HL-60/S4 (cell line): ENCODE measurements at regions not wholly inside any gene's neighbourhood (a gene's known extent, or its start where the extent isn't known, plus 50 kb on each side); places are given as distances from the start of the nearest gene placed in this dataset.
"Not testable (repeated sequence)": the region's sequence is repeated elsewhere in the genome, so short reads cannot be mapped to it uniquely, and the experiment has no call there.

Experiments used
- in situ Hi-C: fragments of 300-500 bp; cut with MboI; formaldehyde crosslinking; loops from 2 replicates; pipeline ENCODE4 v1.14.3; 2022; ENCODE audit warnings: low sequenced_read_pairs

GRCh38 chr13:68540244-68540643 is 1310.1 kb upstream of the PCDH9 start:
- in situ Hi-C loops, result no loop called here

DNA sequence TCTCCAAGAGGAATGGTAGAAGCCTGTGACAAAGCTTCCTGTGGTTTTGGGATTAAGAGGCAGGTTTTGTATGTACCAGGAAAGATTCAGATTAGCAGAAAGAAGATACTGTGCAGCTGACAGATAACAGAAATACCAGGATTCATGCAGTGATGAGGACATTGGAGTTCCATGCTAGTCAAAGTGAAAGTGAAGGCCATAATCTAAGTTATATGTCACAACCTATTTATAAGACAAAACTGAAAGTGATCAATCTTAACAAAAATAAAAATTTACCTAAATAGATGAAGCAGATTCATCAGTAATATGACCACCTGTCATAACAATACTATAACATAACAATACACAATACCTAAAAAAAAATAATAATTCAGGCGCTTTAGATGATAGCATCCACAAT is 1305.2 kb upstream of the PCDH9 start:
- in situ Hi-C loops, result no loop called here

GRCh38 chr13:68527167-68527566 is 1297.0 kb upstream of the PCDH9 start:
- in situ Hi-C loops, result not testable (repeated sequence)

- in situ Hi-C loops, result no loop called here
These were observed 1293.8 kb upstream of the PCDH9 start for GRCh38 chr13:68523838-68524424.

DNA sequence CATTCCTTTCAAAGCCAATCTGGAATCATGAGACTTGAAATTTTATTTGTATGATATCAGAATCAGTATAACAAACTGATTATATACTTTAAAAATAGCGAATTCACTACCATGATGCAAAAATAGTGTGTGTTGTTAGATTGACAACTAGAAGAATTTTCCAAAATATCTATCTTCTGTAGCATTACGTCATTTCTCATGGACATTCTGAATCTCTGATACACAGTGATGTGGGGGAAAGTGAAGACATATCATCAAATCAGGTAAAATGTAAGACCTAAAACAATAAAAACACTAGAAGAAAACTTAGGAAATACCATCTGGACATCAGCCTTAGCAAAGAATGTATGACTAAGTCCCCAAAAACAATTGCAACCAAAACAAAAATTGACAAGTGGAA is 1292.0 kb upstream of the PCDH9 start:
- in situ Hi-C loops, result no loop called here

- in situ Hi-C loops, result no loop called here
These were observed 1279.8 kb upstream of the PCDH9 start for GRCh38 chr13:68509734-68510621.

DNA sequence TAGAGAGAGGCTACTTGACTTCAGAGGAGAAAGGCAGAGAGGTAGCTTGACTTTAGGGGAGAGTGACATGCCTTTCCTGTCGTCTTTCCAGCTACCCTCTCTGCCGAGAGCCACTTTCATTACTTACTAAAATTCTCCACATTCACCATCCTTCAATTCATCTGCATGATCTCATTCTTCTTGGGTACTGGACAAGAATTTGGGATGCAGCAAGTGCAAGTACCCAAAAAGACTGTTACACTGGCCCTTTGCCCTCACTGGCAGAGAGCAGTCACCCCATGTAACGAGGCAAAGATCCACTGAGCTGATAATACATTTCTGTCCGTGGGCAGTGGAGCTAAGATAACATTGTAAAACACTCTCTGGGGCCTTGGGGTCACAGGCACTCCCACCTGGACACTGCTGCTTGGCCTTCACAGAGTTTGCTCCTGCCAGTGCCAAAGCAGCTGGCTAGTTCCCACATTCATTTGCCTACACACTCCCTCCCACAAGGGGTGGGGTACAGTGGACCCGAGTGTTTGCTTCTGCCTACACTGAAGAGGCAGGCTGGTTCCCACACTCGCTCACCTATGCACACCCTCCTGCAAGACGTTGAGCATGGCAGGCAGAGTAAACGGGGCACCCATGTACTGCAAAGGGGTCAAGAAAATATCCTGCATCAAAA is 1276.9 kb upstream of the PCDH9 start:
- in situ Hi-C loops, result no loop called here

GRCh38 chr13:68490594-68490993 is 1260.5 kb upstream of the PCDH9 start:
- in situ Hi-C loops, result no loop called here

DNA sequence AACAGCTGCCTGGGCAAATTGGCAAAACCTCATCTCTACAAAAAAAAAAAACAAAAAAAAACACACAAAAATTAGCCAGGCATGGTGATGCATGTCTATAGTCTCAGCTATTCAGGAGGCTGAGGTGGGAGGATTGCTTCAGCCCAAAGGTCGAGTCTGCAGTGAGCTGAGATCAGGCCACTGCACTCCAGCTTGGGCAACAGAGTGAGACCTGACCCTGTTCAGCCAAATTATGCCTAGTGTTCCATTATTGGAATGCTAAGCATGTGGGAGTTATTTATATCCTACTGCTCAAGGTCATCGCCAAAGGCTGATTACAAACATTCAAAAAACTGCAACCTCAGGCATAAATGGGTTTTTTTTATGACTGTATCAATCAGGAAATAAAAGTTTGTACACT is 1251.0 kb upstream of the PCDH9 start:
- in situ Hi-C loops, result no loop called here

DNA sequence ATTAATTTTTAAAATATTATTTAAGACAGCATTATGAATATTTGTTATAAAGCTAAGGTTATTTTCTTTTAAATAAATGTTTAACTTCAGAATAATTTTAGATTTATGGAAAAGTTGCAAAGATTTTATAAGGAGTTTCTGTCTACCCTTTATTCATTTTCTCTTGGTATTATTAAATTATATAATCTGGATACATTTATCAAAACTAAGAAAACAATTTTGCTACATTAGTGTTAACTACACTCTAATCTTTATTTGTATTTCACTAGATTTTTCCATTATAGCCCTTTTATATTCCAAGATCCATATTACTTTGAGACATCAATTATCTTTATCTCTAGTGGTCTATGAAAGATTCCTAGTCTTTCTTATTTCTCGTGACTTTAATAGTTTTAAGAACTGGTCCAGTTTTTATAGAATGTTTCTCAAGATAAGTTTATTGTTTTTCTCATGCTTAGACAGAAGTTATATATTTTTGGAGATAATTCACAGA is 1243.7 kb upstream of the PCDH9 start:
- in situ Hi-C loops, result no loop called here

- in situ Hi-C loops, result no loop called here
These were observed 1237.0 kb upstream of the PCDH9 start for GRCh38 chr13:68467160-68467559.

DNA sequence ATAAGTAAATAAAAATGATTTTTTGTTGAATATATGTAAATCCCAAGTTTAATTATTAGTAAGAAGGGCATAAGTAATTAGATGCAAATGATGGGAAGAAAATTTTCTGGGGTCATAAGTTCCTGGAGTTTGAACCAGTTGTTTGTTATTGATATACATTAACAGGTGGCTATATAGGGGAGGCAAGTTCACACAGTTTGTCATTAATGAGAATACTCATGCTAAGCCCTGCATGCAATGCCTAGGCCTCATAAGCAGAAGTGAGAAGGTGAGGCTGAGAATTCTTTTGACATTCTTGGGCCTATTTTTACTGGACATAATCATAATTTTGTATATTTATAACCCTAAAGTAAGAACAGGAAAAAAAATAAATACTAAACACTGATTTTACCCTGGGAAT is 1210.7 kb upstream of the PCDH9 start:
- in situ Hi-C loops, result no loop called here

DNA sequence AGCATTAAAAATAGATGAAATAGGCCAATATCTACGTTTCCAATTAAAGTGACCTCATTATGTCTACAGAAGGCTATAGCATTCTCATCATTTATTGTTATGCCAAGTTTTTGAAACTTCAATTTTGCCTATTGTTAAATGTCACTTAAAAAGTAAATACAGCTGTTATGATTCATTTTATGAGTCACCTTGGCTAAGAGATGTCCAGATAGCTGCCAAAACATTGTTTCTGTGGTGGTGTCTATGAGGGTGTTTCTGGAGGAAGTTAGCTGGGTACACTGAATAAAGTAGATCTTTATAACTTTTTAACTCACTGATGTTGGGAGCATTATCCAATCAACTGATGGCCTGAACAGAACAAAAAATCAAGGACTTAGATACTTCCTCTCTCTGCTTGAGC is 1209.7 kb upstream of the PCDH9 start:
- in situ Hi-C loops, result no loop called here

DNA sequence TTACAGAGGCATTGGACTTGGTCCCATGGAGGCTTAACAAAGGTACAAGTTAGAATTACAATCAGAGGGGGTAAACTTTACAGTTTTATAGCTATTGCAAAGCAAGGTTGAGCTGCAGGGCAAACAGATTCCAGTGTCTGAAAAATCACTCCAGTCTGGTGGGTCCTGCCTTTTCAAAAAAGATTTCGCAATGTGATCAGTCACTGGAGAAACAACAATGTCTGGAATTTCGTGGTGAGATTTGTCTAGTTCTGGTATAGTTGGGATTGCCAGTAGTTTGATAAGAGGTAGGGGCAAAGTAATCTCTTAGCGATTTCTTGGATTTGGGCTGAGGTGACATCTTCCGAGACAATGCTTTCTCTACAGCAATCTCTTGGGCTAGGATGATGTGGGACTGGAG is 1198.2 kb upstream of the PCDH9 start:
- in situ Hi-C loops, result no loop called here

DNA sequence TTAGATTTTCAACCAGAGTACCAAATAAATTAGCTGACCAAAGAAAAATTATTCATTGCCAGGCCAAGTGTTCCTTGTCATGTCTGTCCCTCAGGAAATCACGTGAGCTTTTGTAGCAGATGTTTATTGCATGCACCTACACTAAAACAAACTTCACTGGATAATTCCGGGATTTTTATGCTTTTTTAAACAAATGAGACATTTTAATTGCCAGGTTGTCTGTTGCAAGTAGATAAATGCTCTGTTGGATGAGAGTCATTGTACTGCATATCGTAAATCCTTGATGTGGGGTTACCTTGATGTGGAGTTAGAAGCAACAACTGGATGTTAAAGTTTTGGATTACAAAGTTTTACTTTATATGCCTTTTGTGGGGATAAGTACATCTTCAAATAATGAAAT is 1187.7 kb upstream of the PCDH9 start:
- in situ Hi-C loops, result no loop called here

GRCh38 chr13:68410007-68410406 is 1179.9 kb upstream of the PCDH9 start:
- in situ Hi-C loops, result no loop called here

- in situ Hi-C loops, result no loop called here
These were observed 1160.9 kb upstream of the PCDH9 start for GRCh38 chr13:68390987-68391386.

DNA sequence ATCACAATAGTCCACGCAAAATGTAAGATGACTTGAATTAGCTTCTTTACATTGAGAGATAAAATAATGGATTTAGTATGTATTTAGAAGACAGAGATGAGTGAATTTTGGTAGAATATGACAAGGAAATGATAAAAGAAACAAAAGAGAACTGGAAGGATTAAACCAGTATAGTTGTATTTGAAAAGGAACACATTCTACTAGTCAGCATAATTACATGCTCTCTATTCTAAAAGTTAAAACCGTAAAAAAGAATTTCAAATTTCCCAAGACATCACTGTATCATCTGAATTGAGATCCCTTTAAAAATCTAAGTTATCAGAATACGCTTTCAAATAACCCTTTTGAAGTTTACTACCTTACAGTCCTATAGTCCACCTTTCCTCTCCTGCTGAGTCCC is 1156.7 kb upstream of the PCDH9 start:
- in situ Hi-C loops, result no loop called here

DNA sequence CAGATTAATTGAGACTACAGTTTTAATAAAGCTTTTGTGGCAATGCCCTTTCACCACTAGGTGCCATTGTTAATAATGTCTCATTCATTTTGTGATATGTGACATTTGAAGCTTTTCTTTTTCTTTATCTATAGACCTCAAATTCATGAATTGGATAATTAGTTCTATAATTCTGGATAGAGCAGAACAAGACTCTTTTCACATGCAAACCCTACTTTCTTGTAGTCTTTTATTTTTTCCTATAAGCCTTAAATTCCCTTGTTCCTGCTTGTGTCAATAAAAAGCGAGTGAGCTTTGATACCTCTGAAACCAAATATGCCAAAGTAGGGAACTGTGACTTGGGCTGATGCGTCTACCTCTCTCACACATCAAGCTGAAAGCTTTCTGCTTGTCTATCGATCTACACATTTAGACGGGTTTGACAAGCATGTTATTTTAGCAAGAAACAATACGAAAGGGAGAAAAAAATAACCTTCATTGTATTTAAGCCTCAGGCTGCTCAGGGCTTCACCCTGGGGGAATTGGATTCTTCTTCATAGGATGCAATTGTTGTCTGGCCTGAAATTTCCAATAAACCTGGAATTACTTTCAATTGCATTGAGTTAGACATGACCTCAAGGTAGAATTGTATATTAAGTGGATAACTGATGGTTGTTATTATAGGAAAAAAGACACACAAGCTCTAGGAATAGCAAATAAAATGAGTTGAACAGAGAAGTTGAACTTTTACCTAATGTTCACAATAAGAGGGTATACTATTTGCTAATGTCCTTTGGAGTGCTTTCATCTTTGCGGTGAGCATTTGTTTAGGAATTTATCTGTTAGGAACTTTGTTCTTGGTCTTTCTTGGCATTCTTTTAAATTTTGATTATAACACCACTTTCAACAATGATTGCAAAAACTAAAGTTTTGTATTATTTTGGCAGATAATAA is 1150.2 kb upstream of the PCDH9 start:
- in situ Hi-C loops, result no loop called here

DNA sequence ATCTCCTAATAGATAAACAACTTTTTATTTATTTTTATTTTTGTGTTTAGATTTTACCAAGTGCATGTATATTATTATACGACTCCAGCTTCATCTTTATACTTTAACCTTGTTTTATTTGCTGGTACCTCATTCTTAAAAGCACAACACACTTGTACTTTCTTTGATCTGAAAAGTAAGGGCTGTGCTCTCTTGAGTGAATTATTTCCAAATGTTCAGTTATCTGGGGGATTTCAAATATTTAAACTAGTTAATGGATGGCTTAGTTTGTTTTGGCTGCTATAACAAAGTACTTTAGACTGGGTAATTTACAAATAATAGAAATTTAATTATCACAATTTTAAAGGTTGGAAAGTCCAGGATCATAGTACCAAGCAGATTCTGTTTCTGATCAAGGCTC is 1148.2 kb upstream of the PCDH9 start:
- in situ Hi-C loops, result no loop called here

DNA sequence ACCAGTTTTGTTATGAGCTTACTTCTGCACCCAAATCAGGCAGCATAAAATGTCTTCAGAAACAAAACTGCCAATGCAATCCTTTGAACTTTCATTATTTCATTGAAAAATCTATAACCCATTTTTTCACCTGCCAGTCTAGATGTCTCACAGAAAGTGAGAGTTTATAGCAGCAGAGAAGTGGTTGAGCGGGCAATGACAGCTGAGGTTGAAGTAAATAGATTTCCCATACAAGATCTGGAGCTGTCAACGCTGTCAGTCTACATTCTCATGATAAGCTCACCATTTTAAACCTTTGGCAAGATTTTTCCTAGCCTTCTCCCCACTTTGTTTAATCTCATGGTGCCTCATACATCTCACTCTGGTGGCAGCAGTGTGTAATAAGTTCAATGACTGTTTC is 1144.9 kb upstream of the PCDH9 start:
- in situ Hi-C loops, result no loop called here
